Lower leg skin (tissue), 4 donors: ENCODE measurements at regions not wholly inside any gene's neighbourhood (a gene's known extent, or its start where the extent isn't known, plus 50 kb on each side); places are given as distances from the start of the nearest gene placed in this dataset.

Experiments used
- DNase-seq, 2 donors: peaks; one replicate each; pipeline ENCODE4 v3.0.0-alpha.2; 2019; ENCODE audit warnings: low spot score in 2 of 2
- H3K4me3 ChIP-seq: fragments of 200-600 bp; sonication (generic); 2 replicates; pipeline ENCODE4 v1.5.1; 2017; ENCODE audit warnings: mild to moderate bottlenecking, low read depth; ENCODE audit not compliant: poor library complexity, severe bottlenecking
- POLR2A ChIP-seq, 2 donors: fragments of 450-650 bp; IDR thresholded peaks; one replicate each; pipeline ENCODE4 v1.6.1; 2016 to 2017; ENCODE audit warnings: antibody characterized with exemption in 2 of 2, mild to moderate bottlenecking in 1 of 2, moderate library complexity in 1 of 2
- WGBS, 2 donors: methylation state at CpG; one replicate each; pipeline ENCODE4 v1.1.5; 2018; 5-methylcytosine and 5-hydroxymethylcytosine counted together
- intact Hi-C: fragments of 100-400 bp; cut with DNase I; formaldehyde crosslinking; loops from one replicate; pipeline ENCODE4 v1.15.0; 2023; ENCODE audit warnings: low total_unique reads
- TF ChIP-seq, protein P1 (sequence below), 3 donors: fragments of 450-650 bp; IDR thresholded peaks; one replicate each; pipeline ENCODE4 v1.5.1; 2016; ENCODE audit warnings: antibody characterized with exemption in 3 of 3, mild to moderate bottlenecking in 3 of 3, moderate library complexity in 2 of 3

GRCh38 chr6:100103194-100103593 is 109.2 kb upstream of the MCHR2 start:
- intact Hi-C loops, result no loop called here
- WGBS, 2 donors, result 86 to 93% methylated on average over 3 of the region's 3 CpGs
- TF ChIP-seq, protein P1, sequence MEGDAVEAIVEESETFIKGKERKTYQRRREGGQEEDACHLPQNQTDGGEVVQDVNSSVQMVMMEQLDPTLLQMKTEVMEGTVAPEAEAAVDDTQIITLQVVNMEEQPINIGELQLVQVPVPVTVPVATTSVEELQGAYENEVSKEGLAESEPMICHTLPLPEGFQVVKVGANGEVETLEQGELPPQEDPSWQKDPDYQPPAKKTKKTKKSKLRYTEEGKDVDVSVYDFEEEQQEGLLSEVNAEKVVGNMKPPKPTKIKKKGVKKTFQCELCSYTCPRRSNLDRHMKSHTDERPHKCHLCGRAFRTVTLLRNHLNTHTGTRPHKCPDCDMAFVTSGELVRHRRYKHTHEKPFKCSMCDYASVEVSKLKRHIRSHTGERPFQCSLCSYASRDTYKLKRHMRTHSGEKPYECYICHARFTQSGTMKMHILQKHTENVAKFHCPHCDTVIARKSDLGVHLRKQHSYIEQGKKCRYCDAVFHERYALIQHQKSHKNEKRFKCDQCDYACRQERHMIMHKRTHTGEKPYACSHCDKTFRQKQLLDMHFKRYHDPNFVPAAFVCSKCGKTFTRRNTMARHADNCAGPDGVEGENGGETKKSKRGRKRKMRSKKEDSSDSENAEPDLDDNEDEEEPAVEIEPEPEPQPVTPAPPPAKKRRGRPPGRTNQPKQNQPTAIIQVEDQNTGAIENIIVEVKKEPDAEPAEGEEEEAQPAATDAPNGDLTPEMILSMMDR (IDR thresholded peaks at IDR 0.05), result no peak
- TF ChIP-seq POLR2A (IDR thresholded peaks at IDR 0.05), result no peak
- H3K4me3 ChIP-seq, result no peak overlapping the region
- DNase-seq, result no peak

DNA sequence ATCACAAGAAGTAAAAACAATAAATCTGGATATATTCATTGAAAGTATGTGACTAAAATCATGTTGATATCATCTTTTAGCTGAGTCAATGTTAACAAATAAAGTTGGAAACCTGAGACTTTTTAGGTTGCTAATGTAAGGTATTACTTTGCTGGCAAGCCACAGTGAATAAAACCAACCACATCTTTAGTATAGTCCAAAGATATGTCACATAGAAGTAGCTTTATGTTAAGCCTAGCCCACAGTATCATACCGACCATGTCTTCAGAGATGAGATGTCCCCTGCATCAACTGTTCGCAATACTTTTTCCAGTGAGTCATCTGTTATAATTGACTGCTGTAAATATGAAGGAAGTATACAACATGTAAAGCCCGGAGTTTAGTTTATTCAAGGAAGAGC is 107.6 kb upstream of the MCHR2 start:
- TF ChIP-seq, protein P1 (IDR thresholded peaks at IDR 0.05), result no peak
- no peak for TF ChIP-seq POLR2A (IDR thresholded peaks at IDR 0.05)
- intact Hi-C loops, result no loop called here
- WGBS, 2 donors, result 58 to 74% methylated on average over 3 of the region's 3 CpGs

DNA sequence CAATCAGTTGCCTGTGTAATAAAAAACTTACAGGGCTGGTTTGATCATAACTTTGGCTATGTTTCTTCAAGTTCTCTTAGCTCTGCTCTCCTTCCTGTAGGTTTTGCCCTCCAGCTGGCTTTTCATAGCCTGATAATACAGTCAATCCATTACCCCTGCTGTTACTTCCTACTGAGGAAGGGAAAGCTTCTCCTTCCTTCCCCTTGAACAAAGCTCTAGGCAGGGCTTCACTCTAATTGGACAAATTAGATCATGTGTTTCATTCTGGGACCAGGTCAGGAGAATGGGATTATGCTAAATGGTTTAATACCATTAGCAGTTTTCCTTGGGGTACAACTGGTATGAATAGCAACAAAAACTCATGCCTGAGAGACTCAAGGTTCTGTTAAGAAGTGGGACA is 106.8 kb upstream of the MCHR2 start:
- DNase-seq, result no peak
- intact Hi-C loops, result no loop called here
- TF ChIP-seq POLR2A (IDR thresholded peaks at IDR 0.05), result no peak
- TF ChIP-seq, protein P1 (IDR thresholded peaks at IDR 0.05), result no peak
- H3K4me3 ChIP-seq, result no peak overlapping the region

More for the DNA sequence above, 107.6 kb upstream of the MCHR2 start:
- no peak overlapping the region for H3K4me3 ChIP-seq
- DNase-seq, result no peak

GRCh38 chr6:100099189-100100074 is 105.4 kb upstream of the MCHR2 start:
- H3K4me3 ChIP-seq, result no peak overlapping the region
- no peak for TF ChIP-seq POLR2A (IDR thresholded peaks at IDR 0.05)
- TF ChIP-seq, protein P1 (IDR thresholded peaks at IDR 0.05), result no peak
- WGBS, 2 donors, result 39 to 41% methylated on average over 4 of the region's 4 CpGs
- DNase-seq, result no peak
- intact Hi-C loops, result loop anchor here (10.0 kb wide), 1 partner anchor 225 kb away; no protein-coding TSS in a partner anchor

DNA sequence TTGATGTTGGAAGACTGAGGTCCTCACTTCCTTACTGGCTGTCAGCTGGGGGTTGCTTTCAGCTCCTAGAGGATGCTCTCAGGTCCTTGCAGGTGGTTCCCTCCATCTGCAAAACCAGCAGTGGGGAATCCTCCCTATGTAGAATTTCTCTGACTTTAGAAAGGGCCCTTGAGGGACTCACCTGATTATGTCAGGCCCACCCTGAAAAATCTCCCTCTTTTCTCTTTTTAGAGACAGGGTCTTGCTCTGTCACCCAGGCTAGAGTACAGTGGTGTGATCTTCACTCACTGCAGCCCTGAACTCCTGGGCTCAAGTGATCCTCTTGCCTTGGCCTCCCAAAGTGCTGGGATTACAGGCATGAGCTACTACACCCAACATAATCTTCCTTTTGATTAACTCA is 102.9 kb upstream of the MCHR2 start:
- H3K4me3 ChIP-seq, result no peak overlapping the region
- intact Hi-C loops, result loop anchor here (10.0 kb wide), 1 partner anchor 222 kb away; no protein-coding TSS in a partner anchor
- no peak for DNase-seq
- no peak for TF ChIP-seq POLR2A (IDR thresholded peaks at IDR 0.05)
- TF ChIP-seq, protein P1 (IDR thresholded peaks at IDR 0.05), result no peak
